IPS-18c (cell line): ENCODE measurements at regions not wholly inside any gene's neighbourhood (a gene's known extent, or its start where the extent isn't known, plus 50 kb on each side); places are given as distances from the start of the nearest gene placed in this dataset.
"Not testable (repeated sequence)": the region's sequence is repeated elsewhere in the genome, so short reads cannot be mapped to it uniquely, and the experiment has no call there.

Experiments used
- H3K4me3 ChIP-seq: 2 replicates; pipeline ENCODE4 v1.7.0; 2013; ENCODE audit warnings: low read depth, mild to moderate bottlenecking, low read length, moderate library complexity; ENCODE audit not compliant: insufficient read depth
- H3K9me3 ChIP-seq: one replicate; pipeline ENCODE4 v1.6.1; 2013; ENCODE audit warnings: mild to moderate bottlenecking, low read length, moderate library complexity; ENCODE audit not compliant: control insufficient read depth, insufficient read depth

GRCh38 chr13:21306300-21307073 lies 130.0 kb downstream of the MRPL57 start:
- H3K4me3 ChIP-seq, H3K9me3 ChIP-seq: not testable (repeated sequence)

GRCh38 chr13:21307158-21307557 lies 130.7 kb downstream of the MRPL57 start:
- not testable (repeated sequence) for H3K9me3 ChIP-seq, H3K4me3 ChIP-seq

GRCh38 chr13:21308906-21309305 lies 132.4 kb downstream of the MRPL57 start:
- H3K9me3 ChIP-seq: no peaks in the 10 kb centered on the region
- no peak overlapping the region for H3K4me3 ChIP-seq

GRCh38 chr13:21309542-21310172 lies 133.2 kb downstream of the MRPL57 start:
- no peak overlapping the region for H3K4me3 ChIP-seq
- H3K9me3 ChIP-seq: no peaks in the 10 kb centered on the region

GRCh38 chr13:21310220-21310619 lies 133.8 kb downstream of the MRPL57 start:
- Histone ChIP-seq H3K4me3 (no peak overlapping the region), H3K9me3 (no peaks in the 10 kb centered on the region)

DNA sequence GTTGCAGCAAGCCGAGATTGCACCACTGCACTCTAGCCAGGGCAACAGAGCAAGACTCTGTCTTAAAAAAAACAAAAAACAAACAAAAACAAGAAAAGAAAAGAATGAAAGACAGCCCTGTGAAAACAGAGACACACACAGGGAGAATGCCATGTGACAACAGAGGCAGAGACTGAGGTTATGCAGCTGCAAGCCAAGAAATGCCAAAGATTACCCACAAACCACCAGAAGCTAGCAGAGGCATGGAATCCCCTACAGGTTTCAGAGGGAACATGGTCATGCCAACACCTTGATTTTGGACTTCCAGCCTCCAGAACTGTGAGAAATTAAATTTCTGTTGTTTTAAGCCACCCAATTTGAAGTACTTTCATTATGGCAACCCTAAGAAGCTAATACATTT lies 138.5 kb downstream of the MRPL57 start:
- H3K9me3 ChIP-seq: not testable (repeated sequence)

DNA sequence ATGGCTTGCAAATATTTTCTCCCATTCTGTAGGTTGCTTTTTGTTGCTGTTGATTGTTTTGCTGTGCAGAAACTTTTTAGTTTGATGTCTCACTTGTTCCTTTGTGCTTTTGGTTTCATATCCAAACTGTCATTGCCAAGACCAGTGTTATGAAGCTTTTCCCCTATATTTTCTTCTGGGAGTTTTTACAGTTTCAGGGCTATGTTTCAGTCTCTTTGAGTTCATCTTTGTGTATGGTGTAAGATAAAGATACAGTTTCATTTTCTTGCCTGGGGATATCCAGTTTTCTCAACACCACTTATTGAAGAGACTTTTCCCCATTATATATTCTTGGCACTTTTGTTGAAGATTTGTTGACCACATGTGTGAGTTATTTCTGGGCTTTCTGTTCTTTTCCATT lies 139.9 kb downstream of the MRPL57 start:
- no peak overlapping the region for H3K4me3 ChIP-seq

More for the DNA sequence above, 138.5 kb downstream of the MRPL57 start:
- not testable (repeated sequence) for H3K4me3 ChIP-seq

GRCh38 chr13:21318891-21319532 lies 140.1 kb downstream of the ZDHHC20 start:
- no peaks in the 10 kb centered on the region for H3K9me3 ChIP-seq
- no peak overlapping the region for H3K4me3 ChIP-seq

More for the DNA sequence above, 139.9 kb downstream of the MRPL57 start:
- H3K9me3 ChIP-seq: no peaks in the 10 kb centered on the region

GRCh38 chr13:21319869-21320641 lies 139.0 kb downstream of the ZDHHC20 start:
- Histone ChIP-seq H3K4me3 (no peak overlapping the region), H3K9me3 (no peaks in the 10 kb centered on the region)

DNA sequence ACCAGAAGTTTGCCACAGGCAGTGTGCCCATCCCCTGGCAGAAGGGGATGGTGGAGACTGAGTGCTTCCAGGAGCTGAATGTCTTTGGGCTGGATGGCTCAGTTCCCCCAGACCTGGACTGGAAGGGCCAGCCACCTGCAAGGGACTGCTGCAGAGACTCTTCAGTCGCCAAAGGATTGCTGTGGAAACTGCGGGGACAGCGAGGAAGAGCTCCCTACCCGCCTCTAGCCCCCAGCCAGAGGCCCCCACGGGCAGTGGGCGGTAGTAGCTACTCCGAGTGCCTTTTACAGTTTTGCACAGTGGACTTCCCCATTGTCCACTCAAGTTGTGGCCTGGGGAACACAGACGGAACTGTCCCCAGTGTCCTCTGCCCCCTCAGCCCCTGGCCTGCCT lies 138.5 kb downstream of the ZDHHC20 start:
- no peak overlapping the region for H3K4me3 ChIP-seq
- no peaks in the 10 kb centered on the region for H3K9me3 ChIP-seq

DNA sequence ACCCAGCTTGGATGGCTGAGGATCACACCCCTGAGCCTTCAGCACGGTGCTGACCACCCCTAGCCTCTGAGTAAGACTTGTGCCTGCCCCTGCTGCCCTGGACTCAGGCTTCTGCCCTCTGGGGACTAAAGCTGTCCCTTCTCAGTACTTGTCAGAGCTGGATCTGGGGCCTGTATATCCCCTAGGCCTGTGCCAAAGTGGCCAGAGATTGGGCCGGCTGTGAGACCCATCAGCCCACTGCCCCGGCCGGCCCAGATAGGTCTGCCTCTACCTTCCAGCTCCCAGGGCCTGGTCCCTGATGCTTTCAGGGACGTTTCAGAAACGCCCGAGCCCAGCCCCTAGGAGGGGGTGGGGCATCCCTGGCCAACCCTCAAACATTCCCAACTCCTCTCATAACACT lies 137.8 kb downstream of the ZDHHC20 start:
- Histone ChIP-seq H3K9me3 (no peaks in the 10 kb centered on the region), H3K4me3 (no peak overlapping the region)

DNA sequence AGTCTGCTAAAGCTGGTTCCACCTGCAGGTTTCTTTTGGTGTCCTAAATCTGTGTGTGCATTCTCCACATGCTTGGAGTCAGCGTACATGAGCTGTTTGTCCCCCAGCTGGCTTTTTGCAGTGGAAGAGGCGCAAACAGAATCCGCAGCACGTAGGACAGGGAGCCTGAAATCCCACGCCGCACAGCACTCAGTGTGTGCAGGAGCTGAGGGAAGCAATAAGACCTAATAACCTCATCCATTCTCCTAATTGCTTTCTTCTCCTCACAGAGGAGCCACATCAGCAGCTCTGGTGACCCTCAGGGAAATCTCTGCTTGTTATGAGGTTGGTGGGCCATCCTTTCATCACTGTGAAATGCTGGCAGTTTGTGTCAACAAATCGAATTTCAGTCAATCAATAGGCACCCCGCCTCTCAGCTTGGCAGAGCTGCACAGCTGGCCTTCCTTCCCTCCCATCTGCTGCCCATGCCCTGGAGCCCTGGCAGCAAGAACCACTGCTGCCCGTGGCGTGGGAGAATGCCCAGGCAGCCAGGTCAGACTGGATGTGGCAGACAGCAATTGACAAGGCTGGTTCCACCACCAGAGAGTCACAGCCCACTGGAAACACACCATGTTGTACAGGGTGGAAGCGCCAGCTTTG lies 136.7 kb downstream of the ZDHHC20 start:
- H3K4me3 ChIP-seq: no peak overlapping the region

More for the DNA sequence above, 136.7 kb downstream of the ZDHHC20 start:
- peaks cover 3% of the 10 kb centered on the region for H3K9me3 ChIP-seq
